GM10266 (cell line): ENCODE measurements at regions not wholly inside any gene's neighbourhood (a gene's known extent, or its start where the extent isn't known, plus 50 kb on each side); places are given as distances from the start of the nearest gene placed in this dataset.

ENCODE experiments used
- DNase-seq: peaks from one replicate; pipeline ENCODE4 v3.0.0; 2012; ENCODE audit errors: extremely low spot score
- TF ChIP-seq, protein P1 (sequence below): IDR thresholded peaks from 2 replicates; pipeline ENCODE4 v1.5.1; 2012; ENCODE audit warnings: mild to moderate bottlenecking, low read depth; ENCODE audit not compliant: control insufficient read depth, insufficient read depth; ENCODE audit errors: missing control alignments

DNA sequence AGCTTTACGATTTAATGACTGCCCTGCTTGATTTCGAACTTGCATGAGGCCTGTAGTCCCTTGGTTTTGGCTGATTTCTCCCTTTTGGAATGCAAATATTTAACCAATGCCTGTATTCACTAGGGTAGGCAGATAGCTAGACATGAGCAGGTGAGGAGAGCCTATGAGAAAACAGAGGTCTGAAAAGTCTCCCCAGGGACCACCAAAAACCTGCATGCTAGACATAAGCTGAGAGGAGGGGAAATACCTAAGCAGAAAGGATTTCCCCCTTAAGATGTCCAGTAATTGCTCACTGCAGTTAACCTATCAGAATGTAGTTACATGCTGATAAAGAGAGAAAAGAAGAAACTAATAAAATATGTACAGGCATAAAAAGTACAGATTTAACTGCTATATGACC lies 667.4 kb upstream of the SEMA6A start:
- TF ChIP-seq, protein P1, sequence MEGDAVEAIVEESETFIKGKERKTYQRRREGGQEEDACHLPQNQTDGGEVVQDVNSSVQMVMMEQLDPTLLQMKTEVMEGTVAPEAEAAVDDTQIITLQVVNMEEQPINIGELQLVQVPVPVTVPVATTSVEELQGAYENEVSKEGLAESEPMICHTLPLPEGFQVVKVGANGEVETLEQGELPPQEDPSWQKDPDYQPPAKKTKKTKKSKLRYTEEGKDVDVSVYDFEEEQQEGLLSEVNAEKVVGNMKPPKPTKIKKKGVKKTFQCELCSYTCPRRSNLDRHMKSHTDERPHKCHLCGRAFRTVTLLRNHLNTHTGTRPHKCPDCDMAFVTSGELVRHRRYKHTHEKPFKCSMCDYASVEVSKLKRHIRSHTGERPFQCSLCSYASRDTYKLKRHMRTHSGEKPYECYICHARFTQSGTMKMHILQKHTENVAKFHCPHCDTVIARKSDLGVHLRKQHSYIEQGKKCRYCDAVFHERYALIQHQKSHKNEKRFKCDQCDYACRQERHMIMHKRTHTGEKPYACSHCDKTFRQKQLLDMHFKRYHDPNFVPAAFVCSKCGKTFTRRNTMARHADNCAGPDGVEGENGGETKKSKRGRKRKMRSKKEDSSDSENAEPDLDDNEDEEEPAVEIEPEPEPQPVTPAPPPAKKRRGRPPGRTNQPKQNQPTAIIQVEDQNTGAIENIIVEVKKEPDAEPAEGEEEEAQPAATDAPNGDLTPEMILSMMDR: no peak
- no peak for DNase-seq

DNA sequence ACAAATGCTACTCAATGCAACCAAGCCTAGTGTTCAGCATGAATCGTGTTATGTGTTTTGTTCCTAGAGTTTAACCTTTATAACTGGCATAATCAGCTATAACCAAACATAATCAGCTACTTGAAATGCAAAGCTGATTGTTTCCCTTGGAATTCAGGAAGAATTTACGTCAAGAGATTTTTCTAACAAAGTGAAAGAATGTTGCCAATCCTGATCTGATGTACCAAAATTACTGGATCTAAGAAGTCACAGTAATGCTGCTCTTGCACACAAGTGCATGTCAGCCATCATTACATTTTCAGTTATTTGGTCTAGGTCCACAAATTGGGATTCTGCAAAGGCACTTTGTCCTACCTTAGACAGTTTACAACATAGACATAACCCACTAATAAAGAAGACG lies 662.3 kb upstream of the SEMA6A start:
- DNase-seq: no peak
- TF ChIP-seq, protein P1: no peak

DNA sequence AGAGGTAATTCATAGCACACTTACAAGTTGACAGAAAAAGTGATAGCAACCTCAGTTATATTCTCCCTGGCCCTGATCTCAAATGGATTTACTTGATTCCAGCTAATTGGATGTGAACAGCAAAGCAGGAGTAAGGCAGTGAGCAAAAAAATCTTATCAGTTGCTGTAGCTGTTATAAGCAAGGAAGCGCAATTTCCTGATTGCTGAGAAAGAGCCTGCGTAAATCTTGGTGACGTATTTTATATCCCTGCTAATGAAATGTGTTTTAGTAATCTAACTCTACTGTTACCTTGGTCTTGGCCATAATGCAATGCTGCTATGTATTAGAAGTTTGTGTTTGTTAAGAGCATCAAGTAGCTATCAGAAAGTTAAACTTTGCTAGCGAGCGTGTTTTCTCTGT lies 661.2 kb upstream of the SEMA6A start:
- TF ChIP-seq, protein P1: no peak
- no peak for DNase-seq

DNA sequence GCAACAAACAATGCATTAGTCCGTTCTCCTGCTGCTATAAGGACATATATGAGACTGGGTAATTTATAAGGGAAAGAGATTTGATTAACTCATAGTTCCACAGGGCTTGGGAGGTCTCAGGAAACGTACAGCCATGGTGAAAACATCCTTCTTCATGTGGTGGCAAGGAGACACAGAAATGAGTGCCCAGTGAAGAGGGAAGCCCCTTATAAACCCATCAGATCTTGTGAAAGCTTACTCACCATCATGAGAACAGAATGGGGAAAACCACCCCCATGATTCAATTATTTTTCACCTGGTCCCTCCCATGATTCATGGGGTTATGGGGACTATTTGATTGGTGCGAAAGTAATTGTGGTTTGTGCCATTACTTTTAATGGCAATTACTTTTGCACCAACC lies 655.8 kb upstream of the SEMA6A start:
- no peak for DNase-seq
- TF ChIP-seq, protein P1: no peak

DNA sequence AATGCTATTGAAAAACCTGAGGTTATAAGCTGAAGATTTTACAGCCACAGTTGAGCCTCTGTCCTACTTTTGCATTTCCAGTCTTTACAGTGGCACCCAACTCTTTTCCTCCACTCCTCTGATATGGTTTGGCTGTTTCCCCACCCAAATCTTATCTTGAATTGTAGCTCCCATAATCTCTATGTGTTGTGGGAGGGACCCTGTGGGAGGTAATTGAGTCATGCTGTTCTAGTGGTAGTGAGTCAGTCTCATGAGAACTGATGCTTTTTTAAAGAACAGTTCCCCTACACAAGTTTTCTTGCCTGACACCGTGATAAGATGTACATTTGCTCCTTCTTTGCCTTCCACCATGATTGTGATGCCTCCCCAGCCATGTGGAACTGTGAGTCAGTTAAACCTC lies 646.1 kb upstream of the SEMA6A start:
- TF ChIP-seq, protein P1: no peak
- DNase-seq: no peak

DNA sequence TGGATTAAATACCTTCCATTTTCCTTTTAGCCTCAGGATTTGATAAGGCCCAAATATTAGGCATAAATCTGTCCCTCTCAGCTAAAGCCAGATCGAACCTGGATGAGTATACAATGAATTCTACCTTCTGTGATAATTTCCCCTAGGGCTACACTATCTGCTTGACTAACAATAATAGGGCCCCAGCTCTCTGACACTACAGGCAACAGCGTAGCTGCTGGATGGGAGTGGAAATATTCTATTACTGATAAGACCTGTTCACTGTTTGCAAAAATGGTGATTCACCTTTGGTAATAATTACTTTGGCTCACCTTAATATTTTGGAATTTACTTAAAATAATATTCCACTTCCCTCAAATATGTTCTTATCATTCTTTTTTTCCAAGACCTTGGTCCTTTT lies 644.2 kb upstream of the SEMA6A start:
- TF ChIP-seq, protein P1: no peak
- no peak for DNase-seq

DNA sequence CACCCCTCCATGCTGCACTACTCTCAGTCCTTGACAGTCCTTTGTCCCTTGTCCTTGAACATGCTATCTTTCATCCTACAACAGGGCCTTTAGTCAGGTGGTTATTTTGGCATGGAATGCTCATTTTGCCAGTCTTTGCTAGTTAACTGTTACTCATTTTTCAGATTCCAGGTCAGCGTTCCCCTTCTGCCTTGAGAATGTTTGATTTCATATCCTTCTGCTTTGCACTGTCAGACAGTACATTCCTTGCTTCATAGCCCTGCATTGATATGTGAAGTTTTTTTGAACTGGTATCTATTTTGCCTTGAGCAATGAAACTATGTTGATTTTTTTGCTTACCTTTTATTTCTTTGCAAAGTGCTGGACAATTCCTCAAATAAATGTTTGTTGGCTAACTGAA lies 638.2 kb upstream of the SEMA6A start:
- DNase-seq: no peak
- TF ChIP-seq, protein P1: no peak

DNA sequence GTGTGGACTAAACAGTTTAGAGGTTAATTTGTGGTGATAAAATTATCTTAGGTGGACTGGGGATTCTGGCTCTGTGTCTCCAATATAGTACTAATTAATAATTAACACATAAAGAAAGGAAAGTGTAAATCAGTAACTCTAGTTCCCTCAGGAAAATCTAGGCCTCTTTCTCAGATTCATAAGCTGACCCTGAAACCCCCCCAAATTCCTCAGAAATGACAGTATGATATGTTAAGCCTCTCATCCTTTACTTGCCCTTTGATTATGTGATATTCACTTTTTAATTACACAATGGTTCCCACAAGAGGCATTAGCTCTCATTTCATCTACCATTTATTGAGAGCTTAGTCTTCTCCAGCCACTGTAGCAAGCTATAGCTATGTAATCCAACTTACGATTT lies 636.2 kb upstream of the SEMA6A start:
- DNase-seq: no peak
- TF ChIP-seq, protein P1: no peak
